Endodermal cell (in vitro differentiated cells): ENCODE measurements at regions not wholly inside any gene's neighbourhood (a gene's known extent, or its start where the extent isn't known, plus 50 kb on each side); places are given as distances from the start of the nearest gene placed in this dataset.

Source experiments
- DNase-seq: peaks from one replicate; pipeline ENCODE4 v3.0.0-alpha.2; 2017
- H3K27ac ChIP-seq: 2 replicates; pipeline ENCODE4 v1.5.1; 2013; ENCODE audit warnings: mild to moderate bottlenecking, low read depth, low read length, moderate library complexity
- H3K27me3 ChIP-seq: 2 replicates; pipeline ENCODE4 v1.6.1; 2013; ENCODE audit warnings: mild to moderate bottlenecking, low read length, moderate library complexity; ENCODE audit not compliant: insufficient read depth, control insufficient read depth, poor library complexity, severe bottlenecking
- H3K36me3 ChIP-seq: 2 replicates; pipeline ENCODE4 v1.7.0; 2013; ENCODE audit warnings: mild to moderate bottlenecking, low read length, moderate library complexity; ENCODE audit not compliant: control insufficient read depth, insufficient read depth
- H3K4me1 ChIP-seq: one replicate; pipeline ENCODE4 v1.7.0; 2013; ENCODE audit warnings: low read length; ENCODE audit not compliant: control insufficient read depth, insufficient read depth
- H3K4me3 ChIP-seq: 2 replicates; pipeline ENCODE4 v1.5.1; 2013; ENCODE audit warnings: mild to moderate bottlenecking, low read length, moderate library complexity
- H3K9ac ChIP-seq: 2 replicates; pipeline ENCODE4 v1.6.1; 2013; ENCODE audit warnings: mild to moderate bottlenecking, low read length, moderate library complexity; ENCODE audit not compliant: poor library complexity, severe bottlenecking; ENCODE audit errors: extremely low read depth
- H3K9me3 ChIP-seq: 2 replicates; pipeline ENCODE4 v1.6.1; 2013; ENCODE audit warnings: mild to moderate bottlenecking, low read length, moderate library complexity; ENCODE audit not compliant: control insufficient read depth
- H3K27ac Mint-ChIP-seq: 2 replicates; pipeline ENCODE4 v1.8.0; 2020; ENCODE audit warnings: mixed read lengths
- H3K27me3 Mint-ChIP-seq: 2 replicates; pipeline ENCODE4 v1.8.0; 2021; ENCODE audit warnings: mild to moderate bottlenecking, mixed read lengths; ENCODE audit not compliant: insufficient read depth
- H3K36me3 Mint-ChIP-seq: 2 replicates; pipeline ENCODE4 v1.8.0; 2020; ENCODE audit warnings: low read depth, mixed read lengths
- H3K4me1 Mint-ChIP-seq: 2 replicates; pipeline ENCODE4 v1.8.0; 2020; ENCODE audit warnings: mixed read lengths
- H3K4me3 Mint-ChIP-seq: 2 replicates; pipeline ENCODE4 v1.8.0; 2020; ENCODE audit warnings: mild to moderate bottlenecking, moderate library complexity, mixed read lengths
- H3K9me3 Mint-ChIP-seq: 2 replicates; pipeline ENCODE4 v1.8.0; 2020; ENCODE audit warnings: mild to moderate bottlenecking, mixed read lengths
- WGBS, 2 experiments: methylation state at CpG; one replicate each; pipeline versions ENCODE4 v1.1.5 to v1.1.7; 2013; ENCODE audit warnings: missing lambda C conversion rate in 2 of 2, mixed read lengths in 1 of 2; ENCODE audit not compliant: insufficient coverage in 1 of 2, insufficient read length in 1 of 2; 5-methylcytosine and 5-hydroxymethylcytosine counted together
- TF ChIP-seq, protein P1 (sequence below): fragments of 200-600 bp; sonication (generic); conservative IDR thresholded peaks from 2 replicates; pipeline ENCODE4 v1.5.0; 2021; ENCODE audit warnings: antibody characterized with exemption, mild to moderate bottlenecking

- TF ChIP-seq, protein P1, sequence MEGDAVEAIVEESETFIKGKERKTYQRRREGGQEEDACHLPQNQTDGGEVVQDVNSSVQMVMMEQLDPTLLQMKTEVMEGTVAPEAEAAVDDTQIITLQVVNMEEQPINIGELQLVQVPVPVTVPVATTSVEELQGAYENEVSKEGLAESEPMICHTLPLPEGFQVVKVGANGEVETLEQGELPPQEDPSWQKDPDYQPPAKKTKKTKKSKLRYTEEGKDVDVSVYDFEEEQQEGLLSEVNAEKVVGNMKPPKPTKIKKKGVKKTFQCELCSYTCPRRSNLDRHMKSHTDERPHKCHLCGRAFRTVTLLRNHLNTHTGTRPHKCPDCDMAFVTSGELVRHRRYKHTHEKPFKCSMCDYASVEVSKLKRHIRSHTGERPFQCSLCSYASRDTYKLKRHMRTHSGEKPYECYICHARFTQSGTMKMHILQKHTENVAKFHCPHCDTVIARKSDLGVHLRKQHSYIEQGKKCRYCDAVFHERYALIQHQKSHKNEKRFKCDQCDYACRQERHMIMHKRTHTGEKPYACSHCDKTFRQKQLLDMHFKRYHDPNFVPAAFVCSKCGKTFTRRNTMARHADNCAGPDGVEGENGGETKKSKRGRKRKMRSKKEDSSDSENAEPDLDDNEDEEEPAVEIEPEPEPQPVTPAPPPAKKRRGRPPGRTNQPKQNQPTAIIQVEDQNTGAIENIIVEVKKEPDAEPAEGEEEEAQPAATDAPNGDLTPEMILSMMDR, result no peak
- Mint-ChIP-seq H3K4me3 (no peak overlapping the region), H3K27me3 (no peaks in the 10 kb centered on the region), H3K27ac (no peak overlapping the region), H3K9me3 (no peaks in the 10 kb centered on the region), H3K36me3 (no peaks in the 10 kb centered on the region), H3K4me1 (peaks cover 28% of the 10 kb centered on the region)
- 79 to 90% methylated on average over 3 to 7 of the region's 7 CpGs for WGBS, 2 experiments
- Histone ChIP-seq H3K36me3 (no peaks in the 10 kb centered on the region), H3K27ac (peak overlapping the region; percentile 67), H3K9me3 (no peaks in the 10 kb centered on the region), H3K4me1 (peaks cover 6% of the 10 kb centered on the region), H3K27me3 (no peaks in the 10 kb centered on the region), H3K9ac (no peak overlapping the region), H3K4me3 (no peak overlapping the region)
- DNase-seq, result no peak
Observed at GRCh38 chr3:171953301-171954022, 85.9 kb upstream of the FNDC3B start.

- peaks cover 32% of the 10 kb centered on the region for H3K4me1 Mint-ChIP-seq
- no peaks in the 10 kb centered on the region for H3K36me3 ChIP-seq
- TF ChIP-seq, protein P1, result no peak
- H3K36me3 Mint-ChIP-seq, result no peaks in the 10 kb centered on the region
- peaks cover 6% of the 10 kb centered on the region for H3K4me1 ChIP-seq
- no peaks in the 10 kb centered on the region for H3K9me3 Mint-ChIP-seq
- no peak overlapping the region for H3K4me3 ChIP-seq
- H3K9ac ChIP-seq, result no peak overlapping the region
- no peaks in the 10 kb centered on the region for H3K9me3 ChIP-seq
- no peaks in the 10 kb centered on the region for H3K27me3 Mint-ChIP-seq
- H3K27ac ChIP-seq, result peak overlapping the region; percentile 83
- DNase-seq, result no peak
- H3K4me3 Mint-ChIP-seq, result no peak overlapping the region
- 54 to 75% methylated on average over 6 of the region's 6 CpGs for WGBS, 2 experiments
- H3K27me3 ChIP-seq, result no peaks in the 10 kb centered on the region
- H3K27ac Mint-ChIP-seq, result no peak overlapping the region
Observed at GRCh38 chr3:171954690-171955383, 84.5 kb upstream of the FNDC3B start.

DNA sequence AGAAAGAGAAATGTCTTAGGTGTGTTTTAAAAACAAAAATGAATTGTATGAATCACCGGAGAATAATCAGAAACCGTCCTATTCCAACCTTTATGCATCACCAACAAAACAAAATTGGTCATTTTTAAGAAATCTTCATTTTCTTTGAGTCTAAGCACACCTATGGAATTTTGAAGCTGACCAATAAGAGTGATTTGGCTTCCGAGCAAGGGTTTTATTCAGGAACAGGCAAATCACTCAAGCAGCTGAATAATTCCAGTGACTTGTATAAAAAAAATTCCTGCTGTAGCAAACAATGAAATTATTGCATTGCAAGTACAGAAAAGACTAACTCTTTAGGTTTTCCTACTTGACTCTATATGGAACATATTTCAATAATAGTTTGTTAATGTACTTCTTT, 83.8 kb upstream of the FNDC3B start:
- H3K4me3 Mint-ChIP-seq, result no peak overlapping the region
- Histone ChIP-seq H3K4me1 (peaks cover 5% of the 10 kb centered on the region), H3K4me3 (no peak overlapping the region), H3K27me3 (no peaks in the 10 kb centered on the region), H3K9ac (no peak overlapping the region), H3K36me3 (no peaks in the 10 kb centered on the region), H3K27ac (peak overlapping the region; percentile 83), H3K9me3 (no peaks in the 10 kb centered on the region)
- H3K27ac Mint-ChIP-seq, result no peak overlapping the region
- H3K27me3 Mint-ChIP-seq, result no peaks in the 10 kb centered on the region
- TF ChIP-seq, protein P1, result no peak
- DNase-seq, result no peak
- H3K4me1 Mint-ChIP-seq, result peaks cover 29% of the 10 kb centered on the region
- H3K36me3 Mint-ChIP-seq, result no peaks in the 10 kb centered on the region
- H3K9me3 Mint-ChIP-seq, result no peaks in the 10 kb centered on the region
- WGBS, 2 experiments, result 90 to 97% methylated on average over 1 to 3 of the region's 3 CpGs
